ENCODE measurements at regions not wholly inside any gene's neighbourhood (a gene's known extent, or its start where the extent isn't known, plus 50 kb on each side); places are given as distances from the start of the nearest gene placed in this dataset.
"Not testable (repeated sequence)": the region's sequence is repeated elsewhere in the genome, so short reads cannot be mapped to it uniquely, and the experiment has no call there.

DNA sequence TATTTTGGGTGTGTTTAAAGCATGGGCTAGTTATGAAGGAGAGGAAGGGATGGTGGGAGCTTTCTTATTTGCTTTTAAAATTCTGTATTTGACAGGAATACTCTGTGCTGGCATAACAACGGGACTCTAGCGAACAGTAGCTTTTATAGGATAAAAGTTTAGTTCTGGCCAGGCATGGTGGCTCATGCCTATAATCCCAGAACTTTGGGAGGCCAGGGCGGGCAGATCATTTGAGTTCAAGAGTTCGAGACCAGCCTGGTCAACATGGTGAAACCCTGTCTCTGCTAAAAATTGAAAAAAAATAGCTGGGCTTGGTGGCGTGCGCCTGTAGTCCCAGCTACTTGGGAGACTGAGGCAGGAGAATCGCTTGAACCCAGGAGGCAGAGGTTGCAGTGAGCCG lies 71.5 kb upstream of the GADD45A start:
- H3K9me3 Mint-ChIP-seq; intact Hi-C loops (cut with micrococcal nuclease); H3K27ac Mint-ChIP-seq; H3K36me3 Mint-ChIP-seq (ENCODE audit: low read depth); H3K4me1 Mint-ChIP-seq (ENCODE audit: low read depth); H3K27me3 Mint-ChIP-seq (ENCODE audit: low read depth); H3K4me3 Mint-ChIP-seq; DNase-seq: not testable (repeated sequence)
- CTCF ChIA-PET, result interaction anchor here (0.6 kb wide), 1 partner anchor 75 kb away, joined by 3 read pairs; no protein-coding TSS in a partner anchor

DNA sequence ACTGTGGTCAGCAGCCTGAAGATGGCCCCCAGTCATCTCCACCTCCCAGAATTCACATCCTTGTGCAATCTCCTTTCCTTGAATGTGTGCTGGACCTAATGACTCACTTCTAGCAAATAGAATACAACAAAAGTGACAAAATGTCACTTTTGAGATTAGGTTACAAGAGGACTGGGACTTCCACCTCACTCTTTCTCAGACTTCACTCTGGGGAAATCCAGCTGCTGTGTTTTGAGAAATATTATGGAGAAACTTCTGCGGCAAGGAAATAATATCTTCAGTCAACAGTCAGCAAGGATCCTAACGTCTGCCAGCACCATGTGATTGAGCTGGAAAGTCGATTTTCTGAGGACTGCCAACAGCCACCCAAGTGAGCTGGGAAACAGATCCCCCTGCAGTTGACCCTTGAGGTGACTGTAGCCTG lies 70.5 kb upstream of the GADD45A start:
- Mint-ChIP-seq H3K27me3 (ENCODE audit: low read depth) (peaks cover 6% of the 10 kb centered on the region), H3K4me3 (no peak overlapping the region), H3K9me3 (no peaks in the 10 kb centered on the region), H3K27ac (no peak overlapping the region), H3K4me1 (ENCODE audit: low read depth) (no peaks in the 10 kb centered on the region), H3K36me3 (ENCODE audit: low read depth) (no peaks in the 10 kb centered on the region)
- DNase-seq, result no peak
- CTCF ChIA-PET, result interaction anchor here (1.0 kb wide), 1 partner anchor 146 kb away, joined by 4 read pairs; no protein-coding TSS in a partner anchor
- intact Hi-C loops (cut with micrococcal nuclease), result no loop called here

GRCh38 chr1:67615886-67616285 lies 69.1 kb upstream of the GADD45A start:
- Mint-ChIP-seq H3K9me3 (no peaks in the 10 kb centered on the region), H3K36me3 (ENCODE audit: low read depth) (no peaks in the 10 kb centered on the region), H3K4me1 (ENCODE audit: low read depth) (no peaks in the 10 kb centered on the region), H3K27me3 (ENCODE audit: low read depth) (peaks cover 8% of the 10 kb centered on the region), H3K4me3 (no peak overlapping the region), H3K27ac (no peak overlapping the region)
- intact Hi-C loops (cut with micrococcal nuclease), result no loop called here
- DNase-seq, result no peak
- CTCF ChIA-PET, result no interaction called here

- DNase-seq, result no peak
- intact Hi-C loops (cut with micrococcal nuclease), result no loop called here
- Mint-ChIP-seq H3K27me3 (ENCODE audit: low read depth) (peaks cover 8% of the 10 kb centered on the region), H3K4me3 (no peak overlapping the region), H3K27ac (no peak overlapping the region), H3K9me3 (no peaks in the 10 kb centered on the region), H3K4me1 (ENCODE audit: low read depth) (no peaks in the 10 kb centered on the region), H3K36me3 (ENCODE audit: low read depth) (no peaks in the 10 kb centered on the region)
- CTCF ChIA-PET, result interaction anchor here (0.7 kb wide), 1 partner anchor 142 kb away, joined by 3 read pairs; no protein-coding TSS in a partner anchor
Observed at GRCh38 chr1:67616394-67616985, 68.5 kb upstream of the GADD45A start.

GRCh38 chr1:67618285-67619018 lies 66.5 kb upstream of the GADD45A start:
- no peak overlapping the region for H3K4me3 Mint-ChIP-seq
- CTCF ChIA-PET, result interaction anchor here (0.7 to 1.3 kb wide), 3 partner anchors 9 to 150 kb away, joined by 3 to 5 read pairs (median 3); no protein-coding TSS in a partner anchor
- H3K27ac Mint-ChIP-seq, result no peak overlapping the region
- H3K36me3 Mint-ChIP-seq (ENCODE audit: low read depth), result no peaks in the 10 kb centered on the region
- no peaks in the 10 kb centered on the region for H3K9me3 Mint-ChIP-seq
- intact Hi-C loops (cut with micrococcal nuclease), result no loop called here
- peaks cover 8% of the 10 kb centered on the region for H3K27me3 Mint-ChIP-seq (ENCODE audit: low read depth)
- no peak for DNase-seq
- no peaks in the 10 kb centered on the region for H3K4me1 Mint-ChIP-seq (ENCODE audit: low read depth)

DNA sequence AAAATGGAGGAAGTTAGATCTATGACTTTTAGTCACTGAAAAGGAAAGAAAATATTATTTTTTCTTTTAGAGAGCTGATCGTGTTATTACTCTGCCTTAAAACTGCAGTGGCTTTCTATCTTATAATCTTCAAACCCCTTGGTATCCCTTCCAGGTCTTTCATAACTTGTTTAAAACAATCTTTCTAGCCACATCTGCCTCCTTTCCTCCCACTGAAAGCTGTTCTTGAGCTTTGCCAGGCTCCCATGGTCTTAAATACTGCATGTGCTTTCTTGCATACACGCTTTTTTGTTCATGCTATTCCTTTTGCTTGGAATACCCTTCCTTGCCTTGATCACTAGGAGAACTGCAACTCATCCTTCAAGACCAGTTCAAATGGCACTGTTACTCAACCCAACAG lies 65.9 kb upstream of the GADD45A start:
- CTCF ChIA-PET, result interaction anchor here (0.6 to 1.3 kb wide), 4 partner anchors 9 to 149 kb away, joined by 3 to 5 read pairs (median 3); no protein-coding TSS in a partner anchor
- Mint-ChIP-seq H3K9me3 (no peaks in the 10 kb centered on the region), H3K27me3 (ENCODE audit: low read depth) (peaks cover 8% of the 10 kb centered on the region), H3K4me1 (ENCODE audit: low read depth) (no peaks in the 10 kb centered on the region), H3K4me3 (no peak overlapping the region), H3K27ac (no peak overlapping the region), H3K36me3 (ENCODE audit: low read depth) (no peaks in the 10 kb centered on the region)
- intact Hi-C loops (cut with micrococcal nuclease), result no loop called here
- DNase-seq, result no peak

DNA sequence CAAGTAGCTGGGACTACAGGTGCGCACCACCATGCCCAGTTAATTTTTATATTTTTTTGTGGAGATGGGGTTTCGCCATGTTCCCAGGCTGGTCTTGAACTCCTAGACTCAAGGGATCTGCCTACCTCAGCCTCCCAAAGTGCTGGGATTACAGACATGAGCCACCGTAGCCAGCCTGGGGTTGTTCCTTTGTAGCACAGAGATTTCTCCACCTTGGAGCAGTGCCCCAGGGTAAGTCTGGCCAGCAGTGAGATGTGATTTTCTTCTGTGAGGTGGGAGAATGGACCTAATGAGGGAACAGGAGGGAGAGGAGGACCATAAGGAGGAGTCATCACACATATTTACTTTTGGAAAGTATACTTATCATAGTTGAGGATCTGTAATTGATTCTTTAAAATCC lies 61.1 kb upstream of the GADD45A start:
- H3K9me3 Mint-ChIP-seq, result no peaks in the 10 kb centered on the region
- H3K27me3 Mint-ChIP-seq (ENCODE audit: low read depth), result peaks cover 2% of the 10 kb centered on the region
- H3K36me3 Mint-ChIP-seq (ENCODE audit: low read depth), result no peaks in the 10 kb centered on the region
- H3K4me1 Mint-ChIP-seq (ENCODE audit: low read depth), result no peaks in the 10 kb centered on the region
- no peak for DNase-seq
- no peak overlapping the region for H3K27ac Mint-ChIP-seq
- CTCF ChIA-PET, result interaction anchor here (1.1 kb wide), 1 partner anchor 62 kb away, joined by 3 read pairs; no protein-coding TSS in a partner anchor
- intact Hi-C loops (cut with micrococcal nuclease), result no loop called here
- no peak overlapping the region for H3K4me3 Mint-ChIP-seq

GRCh38 chr1:67624680-67625079 lies 60.3 kb upstream of the GADD45A start:
- Mint-ChIP-seq H3K4me1 (ENCODE audit: low read depth) (no peaks in the 10 kb centered on the region), H3K4me3 (no peak overlapping the region), H3K27ac (no peak overlapping the region), H3K9me3 (no peaks in the 10 kb centered on the region), H3K27me3 (ENCODE audit: low read depth) (peaks cover 2% of the 10 kb centered on the region), H3K36me3 (ENCODE audit: low read depth) (no peaks in the 10 kb centered on the region)
- DNase-seq, result no peak
- CTCF ChIA-PET, result interaction anchor here (1.1 kb wide), 1 partner anchor 63 kb away, joined by 3 read pairs; no protein-coding TSS in a partner anchor
- intact Hi-C loops (cut with micrococcal nuclease), result no loop called here

- H3K27me3 Mint-ChIP-seq (ENCODE audit: low read depth), result peaks cover 3% of the 10 kb centered on the region
- H3K36me3 Mint-ChIP-seq (ENCODE audit: low read depth), result no peaks in the 10 kb centered on the region
- no peak overlapping the region for H3K27ac Mint-ChIP-seq
- DNase-seq, result no peak
- H3K4me1 Mint-ChIP-seq (ENCODE audit: low read depth), result no peaks in the 10 kb centered on the region
- no peaks in the 10 kb centered on the region for H3K9me3 Mint-ChIP-seq
- H3K4me3 Mint-ChIP-seq, result no peak overlapping the region
- intact Hi-C loops (cut with micrococcal nuclease), result no loop called here
- CTCF ChIA-PET, result interaction anchor here (0.5 kb wide), 1 partner anchor 71 kb away, joined by 3 read pairs; no protein-coding TSS in a partner anchor
Observed at GRCh38 chr1:67626090-67626860, 58.7 kb upstream of the GADD45A start.

DNA sequence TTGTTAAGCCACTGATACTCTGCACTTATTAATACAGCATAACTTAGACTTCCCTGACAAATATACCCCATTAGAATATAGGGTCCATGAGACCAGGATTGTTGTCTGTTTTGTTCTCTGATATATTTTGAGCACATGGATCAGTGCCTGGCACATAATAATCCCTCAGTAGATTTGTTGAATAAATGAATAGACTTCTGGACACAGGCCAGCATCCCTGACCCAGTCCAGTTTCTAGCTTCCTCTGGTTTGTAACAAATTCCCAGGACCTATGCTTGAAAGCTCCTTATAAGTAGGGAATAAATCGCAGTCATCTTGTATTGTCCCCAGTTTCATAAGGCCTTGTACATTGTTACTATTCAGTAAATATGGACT lies 58.2 kb upstream of the GADD45A start:
- no peaks in the 10 kb centered on the region for H3K4me1 Mint-ChIP-seq (ENCODE audit: low read depth)
- no peaks in the 10 kb centered on the region for H3K36me3 Mint-ChIP-seq (ENCODE audit: low read depth)
- no peaks in the 10 kb centered on the region for H3K9me3 Mint-ChIP-seq
- H3K4me3 Mint-ChIP-seq, result no peak overlapping the region
- intact Hi-C loops (cut with micrococcal nuclease), result no loop called here
- DNase-seq, result no peak
- CTCF ChIA-PET, result interaction anchor here (0.5 kb wide), 1 partner anchor 72 kb away, joined by 3 read pairs; no protein-coding TSS in a partner anchor
- H3K27me3 Mint-ChIP-seq (ENCODE audit: low read depth), result peaks cover 3% of the 10 kb centered on the region
- H3K27ac Mint-ChIP-seq, result no peak overlapping the region

DNA sequence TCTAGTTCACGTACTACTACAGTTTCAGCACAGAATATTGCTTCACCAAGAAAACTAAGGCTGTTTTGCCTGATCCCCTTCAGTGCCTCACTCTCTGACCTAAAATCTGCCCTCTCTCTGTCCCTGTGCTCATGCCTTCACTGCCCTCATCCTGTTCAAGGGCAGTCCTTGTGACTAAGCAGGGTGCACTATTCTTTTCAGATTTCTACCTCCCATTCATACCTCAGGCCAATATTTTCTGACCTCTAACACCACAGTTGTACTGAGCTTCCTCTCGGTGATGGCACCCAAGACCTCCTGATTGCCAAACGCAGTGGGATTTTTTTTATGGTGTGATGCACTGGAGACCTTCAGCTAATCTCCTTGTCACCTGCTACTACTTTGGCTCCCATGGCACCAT lies 57.7 kb upstream of the GADD45A start:
- DNase-seq, result no peak
- Mint-ChIP-seq H3K27me3 (ENCODE audit: low read depth) (peaks cover 3% of the 10 kb centered on the region), H3K4me1 (ENCODE audit: low read depth) (no peaks in the 10 kb centered on the region), H3K9me3 (no peaks in the 10 kb centered on the region), H3K4me3 (no peak overlapping the region), H3K36me3 (ENCODE audit: low read depth) (no peaks in the 10 kb centered on the region), H3K27ac (no peak overlapping the region)
- intact Hi-C loops (cut with micrococcal nuclease), result no loop called here
- CTCF ChIA-PET, result no interaction called here

GRCh38 chr1:67627906-67628305 lies 57.1 kb upstream of the GADD45A start:
- CTCF ChIA-PET, result no interaction called here
- intact Hi-C loops (cut with micrococcal nuclease), result no loop called here
- no peak for DNase-seq

More at GRCh38 chr1:67627906-67628305, 57.1 kb upstream of the GADD45A start:
- H3K27me3 Mint-ChIP-seq (ENCODE audit: low read depth), result peaks cover 3% of the 10 kb centered on the region
- H3K36me3 Mint-ChIP-seq (ENCODE audit: low read depth), result no peaks in the 10 kb centered on the region
- H3K4me1 Mint-ChIP-seq (ENCODE audit: low read depth), result no peaks in the 10 kb centered on the region
- H3K27ac Mint-ChIP-seq, result no peak overlapping the region
- no peak overlapping the region for H3K4me3 Mint-ChIP-seq
- H3K9me3 Mint-ChIP-seq, result no peaks in the 10 kb centered on the region

Data from activated naive CD4-positive, alpha-beta T cell treated with anti-CD3 and anti-CD28 coated beads for 36 hours (primary cell).